Astrocyte (in vitro differentiated cells and primary cell): ENCODE measurements at regions not wholly inside any gene's neighbourhood (a gene's known extent, or its start where the extent isn't known, plus 50 kb on each side); places are given as distances from the start of the nearest gene placed in this dataset.
"Not testable (repeated sequence)": the region's sequence is repeated elsewhere in the genome, so short reads cannot be mapped to it uniquely, and the experiment has no call there.

ENCODE experiments used
- DNase-seq: peaks from one replicate; pipeline ENCODE4 v3.0.0-alpha.2; 2010; ENCODE audit warnings: low read depth
- FAIRE-seq: peaks from 2 replicates; lab custom pipeline; 2011; peaks lifted over from hg19 to GRCh38; lab: Jason Lieb, UNC
- H2AFZ ChIP-seq: 2 replicates; pipeline ENCODE4 v1.6.0; 2012; ENCODE audit warnings: low read depth, low read length, inconsistent platforms
- H3K27ac ChIP-seq: 2 replicates; pipeline ENCODE4 v1.5.1; 2011; ENCODE audit warnings: low read depth, low read length, inconsistent platforms
- H3K27me3 ChIP-seq: 2 replicates; pipeline ENCODE4 v1.6.0; 2011; ENCODE audit warnings: low read length, inconsistent platforms; ENCODE audit not compliant: insufficient read depth
- H3K36me3 ChIP-seq: 2 replicates; pipeline ENCODE4 v1.5.1; 2011; ENCODE audit warnings: low read length, inconsistent platforms; ENCODE audit not compliant: insufficient read depth
- H3K4me1 ChIP-seq: 2 replicates; pipeline ENCODE4 v1.5.1; 2011; ENCODE audit warnings: low read length, inconsistent platforms; ENCODE audit not compliant: insufficient read depth
- H3K4me2 ChIP-seq: 2 replicates; pipeline ENCODE4 v1.6.0; 2012; ENCODE audit warnings: low read length, inconsistent platforms
- H3K4me3 ChIP-seq: 2 replicates; pipeline ENCODE4 v1.5.1; 2011; ENCODE audit warnings: low read depth, mild to moderate bottlenecking, low read length, inconsistent platforms; ENCODE audit not compliant: insufficient read depth
- H3K79me2 ChIP-seq: 2 replicates; pipeline ENCODE4 v1.6.0; 2012; ENCODE audit warnings: mild to moderate bottlenecking, low read length, inconsistent platforms; ENCODE audit not compliant: insufficient read depth
- H3K9ac ChIP-seq: 2 replicates; pipeline ENCODE4 v1.6.0; 2012; ENCODE audit warnings: mild to moderate bottlenecking, low read length, inconsistent platforms
- H3K9me3 ChIP-seq: 2 replicates; pipeline ENCODE4 v1.5.1; 2012; ENCODE audit warnings: low read depth, mild to moderate bottlenecking, low read length, inconsistent platforms; ENCODE audit not compliant: insufficient read depth
- H4K20me1 ChIP-seq: 2 replicates; pipeline ENCODE4 v1.6.0; 2012; ENCODE audit warnings: low read length, inconsistent platforms; ENCODE audit not compliant: insufficient read depth
- H3K27ac Mint-ChIP-seq: one replicate; pipeline ENCODE4 v1.8.0; 2021; ENCODE audit warnings: mild to moderate bottlenecking, mixed read lengths; ENCODE audit not compliant: unreplicated experiment
- H3K27me3 Mint-ChIP-seq: one replicate; pipeline ENCODE4 v1.8.0; 2021; ENCODE audit warnings: low read depth, mixed read lengths; ENCODE audit not compliant: unreplicated experiment
- H3K36me3 Mint-ChIP-seq: one replicate; pipeline ENCODE4 v1.8.0; 2021; ENCODE audit warnings: low read depth, mixed read lengths; ENCODE audit not compliant: unreplicated experiment
- H3K4me1 Mint-ChIP-seq: one replicate; pipeline ENCODE4 v1.8.0; 2021; ENCODE audit warnings: low read depth, mixed read lengths; ENCODE audit not compliant: unreplicated experiment
- H3K4me3 Mint-ChIP-seq: one replicate; pipeline ENCODE4 v1.8.0; 2021; ENCODE audit warnings: mild to moderate bottlenecking, moderate library complexity, mixed read lengths; ENCODE audit not compliant: unreplicated experiment
- H3K9me3 Mint-ChIP-seq: one replicate; pipeline ENCODE4 v1.8.0; 2021; ENCODE audit warnings: mild to moderate bottlenecking, mixed read lengths; ENCODE audit not compliant: unreplicated experiment
- CTCF ChIP-seq: IDR thresholded peaks from 2 replicates; pipeline ENCODE4 v1.5.1; 2011; ENCODE audit warnings: low read depth, mild to moderate bottlenecking, inconsistent platforms, low read length, moderate library complexity; ENCODE audit not compliant: insufficient read depth
- EZH2 ChIP-seq: IDR thresholded peaks from 2 replicates; pipeline ENCODE4 v1.6.1; 2012; ENCODE audit warnings: mild to moderate bottlenecking, low read length, inconsistent platforms; ENCODE audit not compliant: insufficient read depth

GRCh38 chr5:93941897-93942296, 200.5 kb upstream of the POU5F2 start:
- TF ChIP-seq EZH2 = no peak
- no peak for TF ChIP-seq CTCF
- no peak overlapping the region for H3K9ac ChIP-seq
- no peaks in the 10 kb centered on the region for H4K20me1 ChIP-seq
- H3K27me3 Mint-ChIP-seq = no peaks in the 10 kb centered on the region
- no peaks in the 10 kb centered on the region for H3K9me3 ChIP-seq
- no peak overlapping the region for H3K27ac Mint-ChIP-seq
- no peaks in the 10 kb centered on the region for H3K27me3 ChIP-seq
- no peaks in the 10 kb centered on the region for H3K36me3 ChIP-seq
- H3K9me3 Mint-ChIP-seq = no peaks in the 10 kb centered on the region
- H2AFZ ChIP-seq = no peak overlapping the region
- no peaks in the 10 kb centered on the region for H3K4me1 Mint-ChIP-seq
- no peak overlapping the region for H3K4me3 ChIP-seq
- H3K4me1 ChIP-seq = no peaks in the 10 kb centered on the region
- no peak overlapping the region for H3K27ac ChIP-seq
- no peak overlapping the region for H3K4me2 ChIP-seq
- H3K4me3 Mint-ChIP-seq = no peak overlapping the region
- no peaks in the 10 kb centered on the region for H3K36me3 Mint-ChIP-seq
- FAIRE-seq = no peak
- DNase-seq = no peak
- no peaks in the 10 kb centered on the region for H3K79me2 ChIP-seq

- not testable (repeated sequence) for H3K27me3 Mint-ChIP-seq, H4K20me1 ChIP-seq, H3K4me3 ChIP-seq, H3K27me3 ChIP-seq, H3K27ac Mint-ChIP-seq, H3K36me3 Mint-ChIP-seq, H3K4me1 Mint-ChIP-seq, H3K79me2 ChIP-seq, H3K4me1 ChIP-seq, FAIRE-seq, H3K9me3 Mint-ChIP-seq, H2AFZ ChIP-seq, H3K9me3 ChIP-seq, H3K4me2 ChIP-seq, DNase-seq, H3K4me3 Mint-ChIP-seq, H3K9ac ChIP-seq, H3K36me3 ChIP-seq, H3K27ac ChIP-seq
Observed at GRCh38 chr5:93933269-93933668, 191.9 kb upstream of the POU5F2 start.

- Histone ChIP-seq H3K4me3 (no peak overlapping the region), H3K4me1 (no peaks in the 10 kb centered on the region), H3K9me3 (no peaks in the 10 kb centered on the region), H3K27me3 (no peaks in the 10 kb centered on the region), H3K79me2 (no peaks in the 10 kb centered on the region), H3K36me3 (no peaks in the 10 kb centered on the region), H3K4me2 (no peak overlapping the region), H3K27ac (no peak overlapping the region), H2AFZ (no peak overlapping the region), H4K20me1 (no peaks in the 10 kb centered on the region), H3K9ac (no peak overlapping the region)
- Mint-ChIP-seq H3K4me3 (no peak overlapping the region), H3K36me3 (no peaks in the 10 kb centered on the region), H3K4me1 (peaks cover 11% of the 10 kb centered on the region), H3K27ac (no peak overlapping the region), H3K9me3 (peaks cover 2% of the 10 kb centered on the region), H3K27me3 (no peaks in the 10 kb centered on the region)
- no peak for TF ChIP-seq CTCF
- no peak for TF ChIP-seq EZH2
- FAIRE-seq = no peak
- no peak for DNase-seq
Observed at GRCh38 chr5:93930098-93930497, 188.7 kb upstream of the POU5F2 start.
